GM12878 (cell line): ENCODE measurements at regions not wholly inside any gene's neighbourhood (a gene's known extent, or its start where the extent isn't known, plus 50 kb on each side); places are given as distances from the start of the nearest gene placed in this dataset.

Experiments used
- ATAC-seq: fragments of 200-7000 bp; cut with Tn5 transposase; 3 replicates; pipeline ENCODE4 v1.9.1; 2020; ENCODE audit warnings: mild to moderate bottlenecking, moderate library complexity
- BruUV-seq: library from RNA; stranded (reverse); fragments of 400-500 nt; replicated peaks from 2 replicates; lab custom pipeline; 2021; lab: Mats Ljungman, UMichigan
- CTCF ChIA-PET: fragments of 300-600 bp; sonication (Branson Sonifier 250); formaldehyde crosslinking; extraction: SDS; loops from one replicate; lab custom pipeline; 2021; ENCODE audit warnings: inconsistent platforms; lab: Yijun Ruan, JAX
- POLR2A ChIA-PET: fragments of 350-600 bp; formaldehyde crosslinking; extraction: SDS; loops from one replicate; lab custom pipeline; 2021; ENCODE audit warnings: inconsistent platforms; lab: Charles Lee
- RAD21 ChIA-PET: fragments of 300-600 bp; sonication (Branson Sonifier 250); formaldehyde crosslinking; loops from one replicate; lab custom pipeline; 2023; ENCODE audit warnings: antibody characterized with exemption; ENCODE audit not compliant: unreplicated experiment; lab: Charles Lee
- SMC1A ChIA-PET: fragments of 300-600 bp; sonication (Branson Sonifier 250); formaldehyde crosslinking; loops from one replicate; lab custom pipeline; 2023; ENCODE audit not compliant: unreplicated experiment, uncharacterized antibody; lab: Charles Lee
- DNase-seq: peaks from one replicate; pipeline ENCODE4 v3.0.0-alpha.2; 2011; ENCODE audit warnings: low read depth, low spot score
- FAIRE-seq: peaks from 3 replicates; lab custom pipeline; 2011; peaks lifted over from hg19 to GRCh38; lab: Jason Lieb, UNC
- H2AFZ ChIP-seq: 2 replicates; pipeline ENCODE4 v1.6.0; 2011; ENCODE audit warnings: low read depth, low read length, control low read depth; ENCODE audit not compliant: control insufficient read depth
- H3K27ac ChIP-seq: 2 replicates; pipeline ENCODE4 v1.5.1; 2011; ENCODE audit warnings: control low read depth; ENCODE audit not compliant: control insufficient read depth, insufficient read depth
- H3K27me3 ChIP-seq, 2 experiments: replicated peaks in 1 of 2; 2 replicates each; pipeline versions ENCODE4 v1.6.0 to v1.6.1; 2011; ENCODE audit warnings: low read length in 1 of 2; ENCODE audit not compliant: control insufficient read depth in 2 of 2, insufficient read depth in 2 of 2
- H3K36me3 ChIP-seq, 2 experiments: 2 replicates each; pipeline ENCODE4 v1.5.1; 2011; ENCODE audit warnings: low read length in 1 of 2; ENCODE audit not compliant: control insufficient read depth in 2 of 2, insufficient read depth in 2 of 2
- H3K4me1 ChIP-seq: 2 replicates; pipeline ENCODE4 v1.6.1; 2011; ENCODE audit warnings: mild to moderate bottlenecking, low read length, moderate library complexity, mixed read lengths; ENCODE audit not compliant: control insufficient read depth, insufficient read depth
- H3K4me2 ChIP-seq: 2 replicates; pipeline ENCODE4 v1.6.0; 2011; ENCODE audit warnings: control low read depth; ENCODE audit not compliant: control insufficient read depth, insufficient read depth
- H3K4me3 ChIP-seq: fragments of 200-600 bp; sonication (generic); 2 replicates; pipeline ENCODE4 v1.5.1; 2016
- H3K79me2 ChIP-seq: 2 replicates; pipeline ENCODE4 v1.6.0; 2011; ENCODE audit warnings: low read length; ENCODE audit not compliant: control insufficient read depth, insufficient read depth
- H3K9ac ChIP-seq: 2 replicates; pipeline ENCODE4 v1.8.0; 2011; ENCODE audit warnings: low read length, control low read depth, mixed read lengths; ENCODE audit not compliant: control insufficient read depth, insufficient read depth
- H3K9me3 ChIP-seq: replicated peaks from 3 replicates; pipeline ENCODE4 v1.5.1; 2011; ENCODE audit warnings: mild to moderate bottlenecking, low read length; ENCODE audit not compliant: control insufficient read depth, insufficient read depth
- H4K20me1 ChIP-seq: 2 replicates; pipeline ENCODE4 v1.6.0; 2011; ENCODE audit not compliant: control insufficient read depth, insufficient read depth
- BHLHE40 ChIP-seq, 2 experiments: fragments of 450-650 bp in 1 of 2; IDR thresholded peaks; 2 replicates each; pipeline ENCODE4 v1.6.1; 2011 to 2017; ENCODE audit warnings: low read depth in 2 of 2, borderline replicate concordance in 1 of 2, improper control_type of control experiment in 1 of 2, low read length in 1 of 2, mild to moderate bottlenecking in 1 of 2
- EGR1 ChIP-seq, 2 experiments: IDR thresholded peaks; 1 replicate in 1 of 2; 2 replicates in 1 of 2; pipeline ENCODE4 v1.6.1; 2011 to 2012; ENCODE audit warnings: low read depth in 2 of 2, low read length in 2 of 2, borderline replicate concordance in 1 of 2, mild to moderate bottlenecking in 1 of 2, moderate library complexity in 1 of 2
- FOXK2 ChIP-seq: fragments of 450-650 bp; IDR thresholded peaks from 2 replicates; pipeline ENCODE4 v1.6.1; 2017; ENCODE audit warnings: mild to moderate bottlenecking, moderate library complexity
- PBX3 ChIP-seq: IDR thresholded peaks from 2 replicates; pipeline ENCODE4 v1.6.1; 2011; ENCODE audit warnings: mild to moderate bottlenecking, low read depth, low read length, moderate library complexity; ENCODE audit not compliant: insufficient replicate concordance
- RAD51 ChIP-seq: fragments of 450-650 bp; IDR thresholded peaks from 2 replicates; pipeline ENCODE4 v1.6.1; 2016; ENCODE audit warnings: moderate library complexity, mild to moderate bottlenecking, inconsistent platforms
- SMARCA5 ChIP-seq: fragments of 450-650 bp; IDR thresholded peaks from 2 replicates; pipeline ENCODE4 v1.6.1; 2017; ENCODE audit warnings: mild to moderate bottlenecking
- TCF12 ChIP-seq: IDR thresholded peaks from 2 replicates; pipeline ENCODE4 v1.6.1; 2011; ENCODE audit warnings: low read depth, mild to moderate bottlenecking, low read length
- ZNF274 ChIP-seq: IDR thresholded peaks from one replicate; pipeline ENCODE4 v1.8.0; 2011; ENCODE audit not compliant: insufficient read length, insufficient read depth
- WGBS: methylation state at CpG from one replicate; pipeline ENCODE4 v1.1.6; 2016; ENCODE audit warnings: low lambda C conversion rate; ENCODE audit not compliant: insufficient replicate concordance, insufficient coverage; ENCODE audit errors: missing lambda C conversion rate; 5-methylcytosine and 5-hydroxymethylcytosine counted together
- in situ Hi-C: fragments of 300-500 bp; cut with MboI; formaldehyde crosslinking; loops from 9 replicates; pipeline ENCODE4 v1.14.3; 2018; ENCODE audit warnings: mixed read lengths
- intact Hi-C: fragments of 100-400 bp; cut with micrococcal nuclease; formaldehyde crosslinking; loops from one replicate; pipeline ENCODE4 v1.14.2; 2022; ENCODE audit not compliant: unreplicated experiment
- TF ChIP-seq, protein P1 (sequence below): IDR thresholded peaks from 2 replicates; pipeline ENCODE4 v1.6.1; 2012; ENCODE audit warnings: mild to moderate bottlenecking, low read depth, low read length
- TF ChIP-seq, protein P2 (sequence below): fragments of 450-650 bp; formaldehyde crosslinking; IDR thresholded peaks from 2 replicates; pipeline ENCODE4 v1.4.0; 2020; ENCODE audit warnings: mild to moderate bottlenecking, moderate library complexity

DNA sequence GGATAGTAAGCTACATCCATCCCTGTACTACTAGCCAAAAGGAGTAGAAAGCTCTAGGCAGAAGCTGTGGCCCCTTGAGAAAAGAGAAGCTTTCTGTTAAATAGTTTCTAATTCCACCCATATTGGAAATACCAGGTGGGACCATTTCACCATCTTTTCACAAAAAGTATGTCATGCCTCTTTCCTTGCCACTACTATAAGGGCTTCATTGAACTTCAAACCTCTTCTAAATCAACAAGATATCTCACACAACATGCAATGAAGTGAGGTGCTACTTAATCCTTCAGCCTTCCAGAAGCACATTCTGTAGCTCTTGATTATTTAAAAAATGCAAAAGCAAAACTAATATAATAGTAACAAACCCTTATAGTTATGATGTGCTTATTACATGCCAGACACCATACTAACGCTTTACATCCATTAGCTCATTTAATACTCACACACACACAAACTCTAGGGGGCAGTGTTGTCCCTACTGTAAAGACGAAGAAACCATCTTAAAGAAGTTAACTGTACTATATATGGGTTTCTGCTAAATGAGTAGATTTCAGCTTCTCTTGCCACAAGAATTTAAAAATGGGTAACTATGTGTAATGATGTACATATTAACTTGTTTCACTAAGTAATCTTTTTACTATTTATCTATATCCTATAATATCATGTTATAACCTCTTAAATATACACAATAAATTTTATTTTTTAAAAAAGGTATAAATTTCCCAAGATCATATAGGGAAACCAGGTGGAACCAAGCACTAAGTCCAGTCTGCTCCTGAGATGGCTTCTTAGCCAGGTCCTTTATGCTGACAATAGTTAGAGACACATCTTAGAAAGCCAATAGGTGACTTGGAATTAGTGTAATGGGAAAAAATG lies 124.4 kb downstream of the RPS29 start:
- in situ Hi-C loops (loop anchor here (25.0 kb wide), 1 partner anchor 301 kb away; the partner anchor contains the start of gene KLHDC2), intact Hi-C loops (loop anchor here (1.0 to 10.0 kb wide), 3 partner anchors 36 to 373 kb away; partner anchors contain the start of gene RPS29)
- no TSS peak for BruUV-seq
- TF ChIP-seq FOXK2, result no peak
- TF ChIP-seq, protein P1, sequence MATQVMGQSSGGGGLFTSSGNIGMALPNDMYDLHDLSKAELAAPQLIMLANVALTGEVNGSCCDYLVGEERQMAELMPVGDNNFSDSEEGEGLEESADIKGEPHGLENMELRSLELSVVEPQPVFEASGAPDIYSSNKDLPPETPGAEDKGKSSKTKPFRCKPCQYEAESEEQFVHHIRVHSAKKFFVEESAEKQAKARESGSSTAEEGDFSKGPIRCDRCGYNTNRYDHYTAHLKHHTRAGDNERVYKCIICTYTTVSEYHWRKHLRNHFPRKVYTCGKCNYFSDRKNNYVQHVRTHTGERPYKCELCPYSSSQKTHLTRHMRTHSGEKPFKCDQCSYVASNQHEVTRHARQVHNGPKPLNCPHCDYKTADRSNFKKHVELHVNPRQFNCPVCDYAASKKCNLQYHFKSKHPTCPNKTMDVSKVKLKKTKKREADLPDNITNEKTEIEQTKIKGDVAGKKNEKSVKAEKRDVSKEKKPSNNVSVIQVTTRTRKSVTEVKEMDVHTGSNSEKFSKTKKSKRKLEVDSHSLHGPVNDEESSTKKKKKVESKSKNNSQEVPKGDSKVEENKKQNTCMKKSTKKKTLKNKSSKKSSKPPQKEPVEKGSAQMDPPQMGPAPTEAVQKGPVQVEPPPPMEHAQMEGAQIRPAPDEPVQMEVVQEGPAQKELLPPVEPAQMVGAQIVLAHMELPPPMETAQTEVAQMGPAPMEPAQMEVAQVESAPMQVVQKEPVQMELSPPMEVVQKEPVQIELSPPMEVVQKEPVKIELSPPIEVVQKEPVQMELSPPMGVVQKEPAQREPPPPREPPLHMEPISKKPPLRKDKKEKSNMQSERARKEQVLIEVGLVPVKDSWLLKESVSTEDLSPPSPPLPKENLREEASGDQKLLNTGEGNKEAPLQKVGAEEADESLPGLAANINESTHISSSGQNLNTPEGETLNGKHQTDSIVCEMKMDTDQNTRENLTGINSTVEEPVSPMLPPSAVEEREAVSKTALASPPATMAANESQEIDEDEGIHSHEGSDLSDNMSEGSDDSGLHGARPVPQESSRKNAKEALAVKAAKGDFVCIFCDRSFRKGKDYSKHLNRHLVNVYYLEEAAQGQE, result no peak
- TF ChIP-seq RAD51, result no peak
- TF ChIP-seq, protein P2, sequence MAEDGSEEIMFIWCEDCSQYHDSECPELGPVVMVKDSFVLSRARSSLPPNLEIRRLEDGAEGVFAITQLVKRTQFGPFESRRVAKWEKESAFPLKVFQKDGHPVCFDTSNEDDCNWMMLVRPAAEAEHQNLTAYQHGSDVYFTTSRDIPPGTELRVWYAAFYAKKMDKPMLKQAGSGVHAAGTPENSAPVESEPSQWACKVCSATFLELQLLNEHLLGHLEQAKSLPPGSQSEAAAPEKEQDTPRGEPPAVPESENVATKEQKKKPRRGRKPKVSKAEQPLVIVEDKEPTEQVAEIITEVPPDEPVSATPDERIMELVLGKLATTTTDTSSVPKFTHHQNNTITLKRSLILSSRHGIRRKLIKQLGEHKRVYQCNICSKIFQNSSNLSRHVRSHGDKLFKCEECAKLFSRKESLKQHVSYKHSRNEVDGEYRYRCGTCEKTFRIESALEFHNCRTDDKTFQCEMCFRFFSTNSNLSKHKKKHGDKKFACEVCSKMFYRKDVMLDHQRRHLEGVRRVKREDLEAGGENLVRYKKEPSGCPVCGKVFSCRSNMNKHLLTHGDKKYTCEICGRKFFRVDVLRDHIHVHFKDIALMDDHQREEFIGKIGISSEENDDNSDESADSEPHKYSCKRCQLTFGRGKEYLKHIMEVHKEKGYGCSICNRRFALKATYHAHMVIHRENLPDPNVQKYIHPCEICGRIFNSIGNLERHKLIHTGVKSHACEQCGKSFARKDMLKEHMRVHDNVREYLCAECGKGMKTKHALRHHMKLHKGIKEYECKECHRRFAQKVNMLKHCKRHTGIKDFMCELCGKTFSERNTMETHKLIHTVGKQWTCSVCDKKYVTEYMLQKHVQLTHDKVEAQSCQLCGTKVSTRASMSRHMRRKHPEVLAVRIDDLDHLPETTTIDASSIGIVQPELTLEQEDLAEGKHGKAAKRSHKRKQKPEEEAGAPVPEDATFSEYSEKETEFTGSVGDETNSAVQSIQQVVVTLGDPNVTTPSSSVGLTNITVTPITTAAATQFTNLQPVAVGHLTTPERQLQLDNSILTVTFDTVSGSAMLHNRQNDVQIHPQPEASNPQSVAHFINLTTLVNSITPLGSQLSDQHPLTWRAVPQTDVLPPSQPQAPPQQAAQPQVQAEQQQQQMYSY (CRISPR knock-in tag), result no peak
- no peak for TF ChIP-seq BHLHE40 (IDR thresholded peaks at IDR 0.05; ENCODE audit: borderline replicate concordance in 1 of 2, low read depth in 2 of 2, low read length in 1 of 2)
- TF ChIP-seq TCF12, result no peak
- TF ChIP-seq EGR1 (IDR thresholded peaks at IDR 0.05; ENCODE audit: borderline replicate concordance in 1 of 2, low read depth in 2 of 2, low read length in 2 of 2), result no peak
- peak; percentile 86 for TF ChIP-seq SMARCA5
- no peak for TF ChIP-seq PBX3
- no peak for TF ChIP-seq ZNF274

More for the DNA sequence above, 124.4 kb downstream of the RPS29 start:
- 0% methylated on average over 2 of the region's 2 CpGs for WGBS
- no peaks in the 10 kb centered on the region for H3K36me3 ChIP-seq
- ChIA-PET CTCF (interaction anchor here (0.6 to 4.7 kb wide), 49 partner anchors 9 to 1592 kb away, joined by 3 to 29 read pairs (median 4); partner anchors contain the start of genes MGAT2, NEMF, RPL36AL and RPS29), RAD21 (interaction anchor here (0.6 to 3.2 kb wide), 27 partner anchors 9 to 640 kb away, joined by 3 to 36 read pairs (median 4); partner anchors contain the start of genes KLHDC2, MGAT2, NEMF and RPL36AL), SMC1A (interaction anchor here (0.6 to 3.1 kb wide), 16 partner anchors 10 to 390 kb away, joined by 3 to 54 read pairs (median 4); partner anchors contain the start of gene RPS29), POLR2A (interaction anchor here (0.9 to 1.2 kb wide), 3 partner anchors 9 to 125 kb away, joined by 3 to 4 read pairs (median 3); partner anchors contain the start of gene RPS29)
- H3K4me2 ChIP-seq, result no peak overlapping the region
- no peaks in the 10 kb centered on the region for H3K79me2 ChIP-seq
- H3K4me3 ChIP-seq, result no peak overlapping the region
- no peak overlapping the region for H2AFZ ChIP-seq
- no peak overlapping the region for H3K9ac ChIP-seq
- FAIRE-seq, result peak; percentile 49
- H3K4me1 ChIP-seq, result no peaks in the 10 kb centered on the region
- no peaks in the 10 kb centered on the region for H4K20me1 ChIP-seq
- H3K27me3 ChIP-seq, result no peaks in the 10 kb centered on the region
- peak; percentile 43 for DNase-seq
- no peaks in the 10 kb centered on the region for H3K9me3 ChIP-seq
- peak; percentile 98 for ATAC-seq
- no peak overlapping the region for H3K27ac ChIP-seq
